Pulmonary artery endothelial cell (primary cell): ENCODE measurements at regions not wholly inside any gene's neighbourhood (a gene's known extent, or its start where the extent isn't known, plus 50 kb on each side); places are given as distances from the start of the nearest gene placed in this dataset.
"Not testable (repeated sequence)": the region's sequence is repeated elsewhere in the genome, so short reads cannot be mapped to it uniquely, and the experiment has no call there.

Experiments used
- DNase-seq: peaks from one replicate; pipeline ENCODE4 v3.0.0-alpha.2; 2011; ENCODE audit warnings: low read depth, low spot score

DNA sequence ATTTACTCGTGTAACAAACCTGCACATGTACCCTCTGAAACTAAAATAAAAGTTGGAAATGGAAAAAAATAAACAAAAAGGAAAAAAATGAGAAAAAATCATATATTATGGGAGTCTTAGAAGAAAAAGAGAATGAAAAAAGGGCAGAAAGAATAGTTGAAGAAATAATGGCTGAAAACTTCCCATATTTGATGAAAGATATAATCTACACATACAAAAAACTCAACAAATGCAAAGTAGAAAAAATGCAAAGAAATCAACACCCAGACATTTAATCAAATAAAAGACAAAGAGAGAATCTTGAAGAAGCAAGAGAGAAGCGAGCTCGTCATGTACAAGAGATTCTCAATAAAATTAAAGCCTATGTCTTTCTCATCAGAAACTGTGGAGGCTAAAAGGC lies 73.8 kb downstream of the SLC25A46 start:
- no peak for DNase-seq

DNA sequence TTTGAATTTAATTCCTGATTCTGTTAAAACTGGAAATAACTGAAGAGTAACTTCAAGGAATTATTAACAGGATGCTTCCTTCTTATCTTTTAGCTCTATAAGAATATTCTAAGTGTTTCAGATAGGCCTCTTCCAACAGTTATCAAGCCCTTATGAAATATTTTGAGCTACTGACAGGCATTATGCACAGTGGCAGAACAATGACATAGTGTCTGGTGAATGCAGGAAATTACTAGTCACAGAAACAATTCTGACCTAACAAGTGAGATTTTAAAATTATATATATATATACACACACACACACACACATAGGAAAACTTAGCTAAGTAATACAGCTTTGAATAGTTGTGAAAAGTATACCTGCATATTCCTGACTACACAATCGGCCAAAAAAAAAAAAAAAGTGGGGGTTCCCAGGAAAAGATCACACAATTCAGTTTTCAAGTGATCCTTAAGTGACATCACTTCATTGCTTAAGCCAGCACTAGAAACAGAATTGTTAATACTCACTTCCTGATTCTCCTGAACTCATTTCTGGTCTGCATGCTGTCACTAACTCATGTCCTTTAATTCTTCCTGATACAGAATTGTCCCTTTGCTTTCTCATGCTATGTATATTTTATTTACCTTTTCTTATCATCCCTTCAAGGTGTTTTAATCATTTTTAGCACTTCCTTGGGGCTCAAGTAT lies 77.3 kb downstream of the SLC25A46 start:
- DNase-seq: peak; percentile 29

DNA sequence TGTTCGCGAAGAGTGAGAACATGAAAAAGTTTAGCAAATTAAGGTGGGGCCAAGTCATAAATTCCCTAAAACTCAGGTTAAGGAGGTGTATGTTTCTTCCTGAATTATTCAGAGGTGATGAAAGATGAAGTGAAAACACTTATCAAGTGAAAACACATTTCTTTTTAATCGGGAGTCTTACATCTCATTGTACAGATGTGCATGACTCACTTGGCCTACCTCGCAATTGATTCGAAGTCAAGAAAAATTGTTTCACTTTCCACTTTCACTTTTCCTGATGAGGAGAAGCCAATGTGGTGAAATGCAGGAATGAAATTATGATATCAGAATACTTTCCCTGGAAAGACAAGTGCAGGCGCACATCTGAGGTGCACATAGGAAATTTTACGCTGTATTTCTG lies 78.7 kb downstream of the SLC25A46 start:
- peak; percentile 27 for DNase-seq

DNA sequence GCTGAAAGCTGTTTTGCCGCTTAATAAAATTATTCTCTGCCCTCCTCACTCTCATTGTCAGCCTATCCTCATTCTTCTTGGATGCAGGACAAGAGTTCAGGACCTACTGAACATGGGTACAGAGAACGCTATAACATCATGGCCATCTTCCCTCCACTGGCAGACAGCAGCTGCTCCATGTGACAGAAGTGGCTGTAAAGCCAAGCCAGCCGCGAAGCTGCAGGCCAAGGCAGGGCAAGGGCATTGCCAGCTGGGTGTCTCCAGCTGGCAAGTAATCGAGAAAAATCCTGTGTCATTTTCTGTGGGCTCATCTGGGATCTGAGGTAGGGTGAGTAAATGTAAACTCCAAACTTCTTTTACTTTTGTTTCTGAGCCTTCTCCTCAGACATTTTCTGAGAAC lies 84.8 kb downstream of the SLC25A46 start:
- DNase-seq: no peak

DNA sequence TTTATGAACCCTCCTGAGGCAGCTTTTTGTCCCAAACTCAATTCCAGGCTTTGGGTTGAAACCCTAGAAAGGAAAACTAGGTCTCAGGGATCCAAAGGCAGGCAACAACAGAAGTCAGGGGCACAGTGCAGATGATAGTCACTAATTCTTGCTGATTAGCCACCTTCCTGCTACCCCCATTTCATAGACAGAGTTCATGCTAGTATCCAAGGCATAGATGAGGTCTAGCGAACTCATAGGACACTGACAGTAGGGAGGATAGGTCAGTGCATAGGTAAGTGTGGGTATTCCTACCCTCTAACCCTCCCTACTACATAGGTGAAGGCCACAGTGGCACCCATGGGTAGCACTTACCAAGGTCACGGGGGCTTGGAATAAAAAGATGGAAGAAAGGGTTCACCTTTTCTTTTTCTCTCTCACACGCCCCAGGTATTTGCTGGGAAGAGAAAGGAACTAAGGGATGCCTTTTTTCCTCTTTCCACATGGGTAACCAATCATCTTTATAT lies 86.2 kb downstream of the SLC25A46 start:
- no peak for DNase-seq

DNA sequence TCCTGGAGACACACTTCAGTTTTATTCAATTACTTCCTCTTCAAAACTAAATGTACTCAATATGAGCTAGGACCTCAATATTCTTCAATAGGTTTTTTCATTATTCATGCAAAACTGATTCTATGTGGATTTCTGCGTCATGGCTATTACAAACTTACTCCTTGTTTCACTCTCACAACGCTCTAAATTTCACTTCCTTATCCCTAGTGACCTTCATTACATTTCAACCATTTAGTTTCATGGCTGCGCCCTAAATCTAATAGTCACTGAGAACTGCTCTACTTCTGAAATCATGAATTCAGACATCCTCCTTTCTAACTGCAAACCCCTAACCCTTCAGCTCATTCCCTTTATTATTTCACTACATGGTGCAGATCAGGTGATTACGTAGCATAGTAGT lies 93.9 kb downstream of the SLC25A46 start:
- DNase-seq: no peak

DNA sequence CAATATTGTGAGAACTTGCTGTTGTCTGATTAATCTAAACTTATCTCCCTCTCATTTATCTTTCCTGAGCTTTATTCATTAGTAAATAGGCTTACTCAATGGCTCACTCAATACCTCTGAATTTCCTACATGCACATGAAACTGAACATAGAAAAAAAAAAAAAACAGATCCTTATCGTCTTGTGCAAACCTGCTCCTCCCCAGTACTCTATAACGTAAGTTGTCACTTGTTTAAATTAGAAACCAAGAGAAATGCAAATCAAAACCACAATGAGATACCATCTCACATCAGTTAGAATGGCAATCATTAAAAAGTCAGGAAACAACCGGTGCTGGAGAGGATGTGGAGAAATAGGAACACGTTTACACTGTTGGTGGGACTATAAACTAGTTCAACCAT lies 96.1 kb downstream of the SLC25A46 start:
- not testable (repeated sequence) for DNase-seq

DNA sequence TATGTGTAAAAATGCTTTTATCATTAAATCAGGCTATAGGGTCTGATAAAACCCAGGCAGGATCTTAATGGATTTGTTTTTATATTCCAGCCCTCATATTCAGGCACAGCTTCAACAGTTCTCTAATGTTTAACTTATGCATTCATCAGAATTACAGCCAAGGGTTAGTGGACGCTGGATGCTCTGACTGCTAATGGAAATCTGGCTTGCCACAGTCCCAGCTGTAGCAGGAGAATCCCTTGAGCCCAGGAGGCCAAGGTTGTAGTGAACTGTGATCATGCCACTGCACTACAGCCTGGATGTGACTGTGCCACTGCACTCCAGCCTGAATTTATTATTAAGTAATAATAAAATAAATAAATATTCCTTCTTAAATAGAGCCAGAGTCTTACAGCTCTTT lies 98.0 kb downstream of the SLC25A46 start:
- DNase-seq: no peak

DNA sequence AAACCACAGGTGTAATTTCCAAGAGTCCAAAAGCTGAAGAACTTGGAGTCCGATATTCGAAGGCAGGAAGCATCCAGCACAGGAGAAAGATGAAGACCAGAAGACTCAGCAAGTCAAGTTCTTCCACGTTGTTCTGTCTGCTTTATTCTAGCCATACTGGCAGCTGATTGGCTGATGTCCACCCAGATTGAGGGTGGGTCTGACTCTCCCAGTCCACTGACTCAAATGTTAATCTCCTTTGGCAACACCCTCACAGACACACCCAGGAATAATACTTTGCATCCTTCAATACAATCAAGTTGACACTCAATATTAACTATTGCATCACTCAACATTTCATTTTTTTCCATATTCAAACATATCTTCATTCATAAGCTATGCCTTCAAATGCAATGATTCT lies 99.5 kb downstream of the SLC25A46 start:
- not testable (repeated sequence) for DNase-seq

DNA sequence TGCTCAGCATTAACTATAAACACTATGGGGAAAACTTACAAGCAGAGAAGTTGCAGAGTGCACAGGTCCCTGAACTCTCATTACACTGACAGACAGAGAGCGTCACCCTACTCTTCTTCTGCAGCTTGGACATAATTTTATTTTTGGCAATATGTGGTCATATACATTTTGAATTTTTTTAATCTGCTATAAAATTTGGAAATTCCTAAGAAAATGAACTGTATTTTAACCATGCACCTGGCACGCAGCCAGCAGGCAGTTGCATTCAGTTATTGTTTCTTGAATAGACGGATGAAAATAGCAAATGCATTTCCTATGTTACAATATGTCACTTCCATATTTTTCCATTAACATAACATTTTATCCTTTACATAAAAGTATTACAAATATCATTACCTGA lies 100.2 kb downstream of the SLC25A46 start:
- no peak for DNase-seq

DNA sequence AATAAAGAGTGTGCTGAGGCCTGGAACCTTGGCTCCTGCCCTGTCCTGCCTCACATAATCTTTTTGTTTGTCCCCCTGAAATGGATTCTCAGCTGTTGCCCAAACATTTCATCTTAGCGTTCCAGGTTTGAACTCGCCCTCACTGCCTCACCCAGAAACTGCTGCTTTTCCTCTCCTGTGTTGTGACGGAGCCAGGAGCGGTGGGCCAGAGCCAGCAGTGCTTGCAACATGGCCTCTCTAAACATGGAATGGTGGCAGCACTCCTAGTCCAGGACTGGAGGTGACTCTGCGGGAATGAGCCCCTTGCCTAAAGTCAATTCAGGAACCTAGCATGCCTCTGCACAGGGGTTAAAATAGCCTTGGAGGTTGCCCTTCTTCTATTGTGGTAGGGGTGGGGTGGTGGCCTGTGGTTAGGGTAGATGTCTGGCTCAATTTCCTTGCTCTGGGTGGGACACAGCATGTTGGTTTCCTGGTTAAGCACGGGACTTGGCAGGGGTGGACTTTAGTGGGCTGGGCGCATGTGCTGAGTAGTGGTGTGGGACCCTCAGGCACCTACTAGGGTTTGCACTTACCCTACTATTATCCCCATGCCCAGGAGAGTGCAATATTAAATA lies 101.6 kb downstream of the SLC25A46 start:
- no peak for DNase-seq

DNA sequence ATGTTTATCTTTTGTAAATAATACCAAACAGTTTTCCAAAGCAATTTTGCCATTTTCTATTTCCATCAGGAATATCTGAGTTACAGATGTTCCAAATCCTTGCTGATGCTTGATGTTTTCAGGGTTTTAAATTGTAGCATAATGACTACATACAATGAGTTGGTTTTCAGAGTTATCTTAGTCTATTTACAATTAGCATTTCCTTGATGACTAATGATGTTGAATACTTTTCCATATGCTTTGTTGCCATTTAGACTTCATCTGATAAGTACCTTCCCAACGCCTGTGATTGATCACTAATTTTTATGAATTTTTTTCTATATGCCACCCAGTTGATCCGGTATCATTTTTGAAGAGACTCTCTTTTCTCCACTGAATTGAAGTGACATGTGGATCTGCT lies 102.3 kb downstream of the SLC25A46 start:
- no peak for DNase-seq

DNA sequence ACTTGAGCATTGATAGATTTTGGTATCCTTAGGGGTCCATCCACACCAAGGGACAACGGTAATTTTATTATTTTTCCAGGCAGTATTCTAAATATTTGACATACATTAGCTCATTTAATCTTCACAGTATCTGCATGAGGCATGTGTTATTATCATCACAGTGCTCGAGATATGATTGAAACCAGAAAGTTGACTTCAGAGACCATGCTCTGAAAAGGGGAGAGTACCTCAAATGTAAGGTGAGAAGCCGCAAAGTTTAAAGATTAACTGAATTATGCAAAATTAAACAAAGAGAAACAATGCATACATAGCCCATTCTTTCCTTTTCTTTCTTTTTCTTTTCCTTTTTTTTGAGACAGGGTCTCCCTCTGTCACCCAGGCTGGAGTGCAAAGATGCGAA lies 104.1 kb downstream of the SLC25A46 start:
- no peak for DNase-seq

DNA sequence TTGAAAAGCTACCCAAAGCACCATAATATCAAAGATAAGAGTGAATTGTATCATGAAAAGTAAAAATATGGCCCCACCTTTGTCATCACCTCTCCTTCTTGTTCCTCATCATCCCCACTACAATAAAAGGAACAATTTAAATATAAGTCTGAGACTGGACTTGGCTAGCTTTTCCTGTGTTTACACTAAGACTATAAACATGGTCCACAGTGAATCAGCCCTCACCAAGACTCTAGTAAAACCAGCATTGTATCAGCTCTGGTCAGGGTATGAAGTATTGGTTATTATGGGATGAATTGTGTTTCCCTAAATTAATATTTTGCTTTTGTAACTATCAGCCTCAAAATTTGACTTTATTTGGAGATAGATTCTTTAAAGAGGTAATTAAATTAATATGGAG lies 105.4 kb downstream of the SLC25A46 start:
- no peak for DNase-seq

DNA sequence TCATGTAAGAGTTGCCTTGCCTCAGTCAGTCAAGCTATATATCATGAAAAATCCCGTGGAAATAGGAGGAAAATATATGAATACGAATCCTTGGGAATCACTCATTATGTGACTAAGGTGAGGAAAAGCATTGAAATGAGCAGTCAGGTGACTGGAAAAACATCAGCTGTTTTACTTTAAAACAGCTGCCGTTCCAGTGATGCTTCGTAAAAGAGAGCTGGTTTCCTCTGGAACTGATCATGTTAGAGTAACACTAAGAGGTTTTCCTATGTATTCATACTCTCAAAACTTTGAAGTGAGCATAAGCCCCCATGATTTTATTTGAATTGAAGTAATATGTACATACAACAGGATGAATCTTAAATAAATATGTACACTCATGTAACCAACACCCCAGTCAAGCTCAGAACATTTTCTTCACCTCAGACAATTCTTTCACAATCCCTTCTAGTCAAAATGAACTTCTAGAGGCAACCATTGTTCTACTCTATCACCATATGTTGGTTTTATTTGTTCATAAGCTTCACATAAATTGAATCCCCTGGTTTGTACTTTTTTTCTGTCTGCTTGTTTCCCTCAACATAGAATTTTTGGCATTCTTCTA lies 107.7 kb downstream of the SLC25A46 start:
- no peak for DNase-seq

DNA sequence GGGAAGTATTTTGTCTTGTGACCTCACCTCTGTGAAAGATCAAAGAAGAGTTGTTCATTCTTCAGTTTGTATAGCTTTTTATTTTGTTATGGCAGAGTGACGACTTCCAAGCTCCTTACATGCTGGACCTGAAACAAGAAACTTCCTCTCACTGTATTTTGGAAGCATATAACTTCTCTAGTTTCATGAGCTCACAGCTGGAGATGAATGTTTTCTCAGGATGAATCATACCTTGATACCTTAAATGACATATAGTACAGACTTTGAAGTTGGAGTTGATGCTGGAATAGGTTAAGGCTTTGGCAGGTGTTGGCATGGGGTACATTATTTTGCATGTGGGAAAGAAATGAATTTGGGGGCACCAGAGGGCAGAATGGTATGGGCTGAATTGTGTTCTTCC lies 112.5 kb downstream of the SLC25A46 start:
- no peak for DNase-seq

DNA sequence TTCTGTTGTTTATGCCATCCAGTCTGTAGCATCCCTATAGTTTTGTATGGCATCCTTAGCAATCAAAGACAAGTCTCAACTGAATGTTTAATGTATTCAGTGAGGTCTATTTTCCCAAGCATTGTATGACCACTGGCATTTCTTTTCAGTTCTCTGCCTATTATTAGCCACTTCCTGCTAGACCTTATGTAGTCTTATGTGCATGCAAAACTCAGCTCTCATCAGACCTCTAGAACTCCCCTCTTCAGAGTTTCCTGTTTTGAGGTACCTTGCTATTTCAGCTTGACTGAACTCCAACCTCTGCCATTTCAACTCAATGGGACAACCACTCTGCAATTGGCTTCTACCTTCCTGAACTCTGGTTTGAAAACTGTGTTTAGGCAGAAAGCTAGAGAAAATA lies 113.2 kb downstream of the SLC25A46 start:
- DNase-seq: no peak

DNA sequence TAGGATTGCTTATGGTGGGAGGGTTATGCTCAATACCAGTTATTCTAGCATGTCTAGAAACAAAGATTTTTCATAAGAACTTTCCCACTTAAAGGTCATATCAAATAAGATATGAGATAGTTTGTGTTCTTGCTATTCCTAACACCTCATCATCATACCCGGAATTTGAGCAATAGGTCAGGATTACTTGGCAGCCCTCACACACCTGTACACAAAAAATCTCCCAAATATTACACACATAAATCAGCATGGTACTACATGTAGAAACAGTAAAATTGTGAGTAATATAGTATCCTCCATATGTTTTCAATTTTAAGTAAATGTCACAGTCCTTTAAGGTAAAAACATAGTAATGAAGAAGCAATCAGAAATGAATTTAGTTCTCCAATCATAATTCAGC lies 113.7 kb downstream of the SLC25A46 start:
- DNase-seq: no peak

DNA sequence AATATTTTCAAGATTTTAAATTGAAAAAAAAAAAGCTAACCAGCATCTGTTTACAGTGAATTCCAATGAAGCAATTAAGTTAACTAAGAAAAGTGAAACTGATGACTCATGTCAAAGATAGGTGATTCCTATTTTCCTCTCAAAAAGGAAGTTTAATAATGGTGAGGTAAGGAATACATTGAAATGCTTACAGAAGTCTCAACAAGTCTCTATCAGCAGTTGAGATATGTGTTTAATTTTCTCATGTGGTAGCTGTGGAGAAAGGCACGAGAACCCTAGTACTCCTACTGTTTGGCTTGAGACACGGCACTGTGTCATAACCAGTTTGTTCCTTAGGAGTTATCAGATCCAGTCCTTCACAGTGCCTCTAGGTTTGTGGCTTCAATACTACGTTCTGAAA lies 114.5 kb downstream of the SLC25A46 start:
- no peak for DNase-seq

DNA sequence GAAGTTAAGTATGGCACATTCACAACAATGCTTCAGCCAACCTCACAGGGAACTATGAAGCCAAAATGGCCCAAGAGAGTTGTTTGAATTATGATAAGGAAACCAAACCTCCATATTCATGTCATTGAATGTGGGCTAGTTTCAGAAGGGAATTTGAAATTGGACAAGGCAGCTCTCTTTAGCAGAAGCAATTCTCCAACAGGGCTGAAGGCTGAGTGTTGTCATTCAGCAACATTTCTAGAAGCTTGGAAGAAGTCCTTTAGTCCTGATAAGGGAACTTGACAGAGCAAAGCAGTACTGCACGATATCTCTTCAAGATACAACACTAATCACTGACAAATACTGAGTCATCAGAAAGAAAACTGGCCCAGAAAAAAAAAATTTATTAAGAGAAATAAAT lies 115.4 kb downstream of the SLC25A46 start:
- no peak for DNase-seq

DNA sequence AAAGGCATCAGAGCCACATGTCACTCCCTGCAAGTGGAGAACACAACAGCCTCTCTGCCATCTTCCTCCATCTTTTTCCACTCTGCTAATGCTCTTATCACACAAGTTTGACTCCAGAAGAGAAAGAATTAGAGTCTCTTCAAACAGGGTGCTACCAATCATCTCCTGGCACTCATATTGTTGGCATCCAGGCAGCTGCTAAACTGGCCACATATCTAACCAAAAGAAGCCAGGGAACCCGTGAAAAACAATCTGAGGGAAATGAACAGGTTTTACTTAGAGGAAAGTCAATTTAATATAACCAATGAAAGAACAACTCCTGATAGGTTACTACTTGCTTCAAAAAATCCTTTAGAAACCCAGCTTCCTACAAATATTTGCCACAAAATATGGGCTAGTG lies 117.2 kb downstream of the SLC25A46 start:
- DNase-seq: no peak

DNA sequence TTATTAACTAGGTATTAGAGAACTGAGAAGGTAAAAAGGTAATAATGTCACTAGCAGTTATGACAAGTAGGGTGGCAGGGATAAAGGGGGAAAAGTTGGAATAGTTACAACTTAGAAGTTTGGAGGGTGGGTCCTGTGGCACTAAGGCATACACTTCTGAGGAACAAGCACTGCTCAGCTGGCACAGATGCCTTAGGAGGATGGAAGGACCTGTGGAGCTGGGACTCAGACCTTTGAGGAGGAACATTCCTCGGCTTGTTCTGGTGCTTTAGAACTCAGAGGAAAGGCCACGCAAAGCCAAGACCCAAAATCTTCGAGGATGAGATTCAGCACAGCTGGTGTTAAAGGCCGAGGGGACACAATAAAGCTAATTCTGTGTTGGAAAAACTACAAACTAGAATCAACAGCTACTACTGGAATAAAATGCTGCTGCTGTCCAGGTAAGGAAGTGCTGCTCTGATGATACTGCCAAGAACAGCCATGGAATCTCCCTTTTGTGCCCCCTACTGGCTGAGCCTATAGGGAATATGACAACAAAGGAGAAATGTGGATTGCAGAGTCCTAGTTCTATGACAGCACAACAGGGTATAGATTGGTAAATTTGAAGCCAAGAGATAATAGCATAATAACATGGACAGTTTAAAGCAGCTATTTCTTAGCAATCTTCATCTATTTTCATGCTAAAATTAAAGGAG lies 126.7 kb downstream of the SLC25A46 start:
- DNase-seq: no peak
